Astrocyte of the hippocampus (primary cell): ENCODE measurements at regions not wholly inside any gene's neighbourhood (a gene's known extent, or its start where the extent isn't known, plus 50 kb on each side); places are given as distances from the start of the nearest gene placed in this dataset.
"Not testable (repeated sequence)": the region's sequence is repeated elsewhere in the genome, so short reads cannot be mapped to it uniquely, and the experiment has no call there.

Experiments
- DNase-seq: peaks from one replicate; pipeline ENCODE4 v3.0.0; 2011; ENCODE audit warnings: low read depth, low spot score

DNA sequence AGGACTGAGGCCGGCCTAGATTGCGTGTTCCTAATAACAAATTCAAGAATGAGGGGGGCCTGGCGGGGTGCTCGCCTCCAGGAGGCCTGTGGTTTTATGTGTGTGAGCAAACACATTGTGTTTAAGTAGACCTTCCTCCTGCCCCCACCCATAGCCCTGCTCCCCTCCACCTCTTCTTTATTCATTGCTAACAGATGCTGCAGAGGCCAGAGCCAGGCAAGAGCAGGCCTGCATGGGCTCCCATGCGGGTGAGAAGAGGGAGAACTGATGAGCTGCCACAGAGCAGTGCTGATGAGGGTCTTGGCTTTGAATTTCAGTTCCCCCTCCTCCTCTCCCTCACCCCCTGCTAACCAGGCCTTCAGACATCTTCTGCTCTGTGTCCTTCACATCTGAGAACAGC is 154.6 kb downstream of the OSR1 start:
- DNase-seq: no peak

DNA sequence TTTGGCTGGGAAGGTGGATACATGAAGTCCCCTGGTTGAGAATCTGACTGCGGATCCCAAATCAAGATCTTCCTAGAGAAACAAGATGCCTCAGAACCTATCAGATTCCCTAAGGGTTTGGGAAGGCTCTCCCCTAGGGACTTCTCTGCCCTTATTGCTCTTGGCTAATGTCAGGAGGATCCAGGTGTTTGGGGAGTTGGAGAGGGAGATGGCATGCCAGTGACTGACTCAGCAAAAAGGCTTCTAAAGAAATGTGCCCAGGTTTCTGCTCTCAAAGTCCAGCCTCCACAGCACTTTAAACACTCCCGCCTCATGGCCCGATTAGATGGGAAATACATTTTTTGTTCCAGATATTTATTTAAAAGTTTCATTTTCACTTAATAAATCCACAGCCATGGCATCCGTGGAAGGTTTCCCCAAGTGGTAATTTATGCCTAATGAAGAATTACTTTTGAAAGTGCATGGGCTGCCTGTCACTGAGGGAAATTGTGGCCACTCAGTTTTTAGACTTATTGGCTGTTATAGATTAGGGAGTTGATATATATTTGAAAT is 156.4 kb downstream of the OSR1 start:
- DNase-seq: no peak

DNA sequence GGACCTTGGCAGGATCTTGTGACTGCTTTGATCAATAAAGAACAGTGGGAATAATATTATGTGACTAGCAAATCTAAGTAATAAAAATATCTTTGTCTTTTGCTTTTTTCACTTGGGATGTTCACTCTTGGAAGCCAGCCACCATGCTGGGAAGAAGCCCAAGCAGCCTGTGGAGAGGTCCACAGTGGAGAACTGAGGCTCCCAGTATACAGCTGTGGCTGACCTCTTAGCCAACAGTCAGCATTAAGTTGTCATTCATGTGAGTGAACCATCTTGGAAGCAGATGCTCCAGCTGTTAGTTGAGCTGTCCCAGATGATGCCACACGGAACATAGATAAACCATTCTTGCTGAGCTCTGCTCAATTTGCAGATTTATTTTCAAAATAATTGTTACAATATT is 160.0 kb downstream of the OSR1 start:
- no peak for DNase-seq

DNA sequence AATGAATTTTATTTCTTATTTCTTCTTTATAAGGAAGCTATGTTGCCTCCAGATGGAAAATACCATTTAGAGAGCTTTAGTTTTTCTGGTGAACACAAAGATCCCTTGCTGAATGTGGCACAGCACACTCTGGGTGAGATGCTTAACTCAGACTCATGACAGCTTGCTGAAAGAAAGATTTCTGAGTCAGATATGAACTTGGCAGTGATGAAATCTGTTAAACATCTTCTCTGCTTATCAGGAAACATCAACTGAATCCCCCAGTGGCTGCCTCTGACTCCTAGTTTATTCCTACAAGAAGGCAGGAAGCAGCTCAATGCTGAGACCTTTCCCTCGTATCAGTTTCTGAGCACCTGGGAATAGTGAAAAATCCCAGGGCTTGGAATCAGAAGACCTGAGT is 162.8 kb downstream of the OSR1 start:
- no peak for DNase-seq

DNA sequence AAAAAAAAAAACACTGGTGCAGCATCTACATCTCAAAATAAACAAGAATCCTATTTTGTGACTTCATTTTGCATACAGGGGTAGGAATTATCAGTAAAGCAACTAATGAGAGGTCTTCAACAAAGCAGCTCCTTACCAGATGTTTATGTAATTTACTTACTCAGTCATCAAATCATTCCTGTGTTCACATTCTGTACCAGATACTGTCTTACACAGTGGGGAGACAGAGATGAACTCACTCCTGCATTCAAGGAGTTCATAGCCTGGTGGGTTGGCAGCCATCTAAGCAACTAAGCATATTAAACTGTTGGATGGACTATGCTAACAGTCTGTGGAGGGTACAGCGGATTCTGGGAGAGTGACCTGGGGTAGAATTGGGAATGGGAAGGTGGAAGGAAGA is 169.0 kb downstream of the OSR1 start:
- no peak for DNase-seq

- DNase-seq: no peak
Observed at GRCh38 chr2:19187323-19188020, 171.0 kb downstream of the OSR1 start.

DNA sequence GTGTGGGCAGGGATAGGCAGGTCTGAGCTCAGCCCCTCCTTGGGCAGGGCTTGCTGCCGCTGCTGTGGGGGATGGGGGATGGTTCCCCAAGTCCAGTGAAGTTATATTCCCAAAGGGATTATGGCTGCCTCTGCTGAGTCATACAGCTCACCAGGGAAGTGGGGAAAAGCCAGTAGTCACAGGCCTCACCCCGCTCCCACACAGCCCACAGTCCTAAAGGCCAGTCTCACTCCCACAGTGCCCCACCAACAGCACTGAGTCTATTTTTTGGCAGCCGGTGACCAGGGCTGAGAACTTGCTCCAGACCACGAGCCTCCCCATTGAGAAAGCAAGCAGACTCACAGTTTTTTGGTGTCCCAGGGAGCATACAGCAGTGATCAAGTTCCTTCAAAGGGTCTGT is 173.3 kb downstream of the OSR1 start:
- DNase-seq: no peak

- peak; percentile 54 for DNase-seq
Observed at GRCh38 chr2:19178175-19178574, 180.2 kb downstream of the OSR1 start.

DNA sequence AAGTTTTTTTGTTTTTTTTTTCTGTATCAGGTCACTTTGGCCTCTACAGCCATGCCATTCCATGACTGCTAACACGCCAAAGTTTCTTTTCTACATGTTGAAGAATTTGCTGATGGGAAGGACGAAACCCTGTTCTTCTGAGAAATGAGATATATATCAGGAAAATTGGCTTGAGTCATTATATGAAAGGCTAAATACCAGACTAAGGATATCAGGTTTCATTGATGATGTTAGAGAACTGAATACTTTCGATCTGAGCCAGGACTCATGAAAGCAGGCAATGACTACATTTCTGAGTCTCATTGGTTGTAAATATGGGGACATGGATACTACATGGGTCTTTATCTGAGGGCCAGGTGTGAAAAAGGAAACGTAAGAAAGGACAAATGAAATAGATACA is 181.4 kb downstream of the OSR1 start:
- no peak for DNase-seq

DNA sequence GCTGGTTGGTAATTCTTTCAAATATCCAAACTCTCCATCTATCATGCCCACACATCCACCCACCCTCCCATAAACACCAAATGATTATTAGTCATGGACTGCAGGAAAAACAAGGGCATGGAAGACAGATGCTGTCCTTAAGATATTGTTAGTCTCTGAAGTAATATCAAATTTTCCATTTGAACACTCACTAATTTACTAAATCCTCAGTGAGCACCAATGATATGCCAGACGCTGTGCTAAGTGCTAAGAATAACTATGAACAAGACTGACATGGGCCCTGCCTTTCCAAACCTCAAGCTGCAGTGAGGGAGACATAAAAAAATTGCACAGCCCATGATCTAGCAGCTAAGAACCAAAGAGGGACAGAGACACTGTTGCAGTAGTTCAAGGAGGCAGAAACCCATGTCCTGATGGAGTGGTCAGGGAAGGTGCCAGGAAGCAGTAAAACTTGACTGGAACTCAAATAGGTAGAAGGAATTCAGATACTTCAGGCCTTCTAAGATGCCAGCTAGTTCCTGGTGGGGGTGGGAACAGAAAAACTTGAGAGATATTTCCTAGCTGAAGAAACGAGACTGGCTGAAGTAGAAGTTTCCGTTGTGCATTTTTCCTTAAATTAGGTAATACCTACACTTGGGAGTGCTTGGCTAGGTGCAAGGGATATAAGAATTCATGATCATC is 182.1 kb downstream of the OSR1 start:
- no peak for DNase-seq

- DNase-seq: no peak
Observed at GRCh38 chr2:19174176-19174575, 184.2 kb downstream of the OSR1 start.

GRCh38 chr2:19171409-19171808 is 187.0 kb downstream of the OSR1 start:
- DNase-seq: no peak

DNA sequence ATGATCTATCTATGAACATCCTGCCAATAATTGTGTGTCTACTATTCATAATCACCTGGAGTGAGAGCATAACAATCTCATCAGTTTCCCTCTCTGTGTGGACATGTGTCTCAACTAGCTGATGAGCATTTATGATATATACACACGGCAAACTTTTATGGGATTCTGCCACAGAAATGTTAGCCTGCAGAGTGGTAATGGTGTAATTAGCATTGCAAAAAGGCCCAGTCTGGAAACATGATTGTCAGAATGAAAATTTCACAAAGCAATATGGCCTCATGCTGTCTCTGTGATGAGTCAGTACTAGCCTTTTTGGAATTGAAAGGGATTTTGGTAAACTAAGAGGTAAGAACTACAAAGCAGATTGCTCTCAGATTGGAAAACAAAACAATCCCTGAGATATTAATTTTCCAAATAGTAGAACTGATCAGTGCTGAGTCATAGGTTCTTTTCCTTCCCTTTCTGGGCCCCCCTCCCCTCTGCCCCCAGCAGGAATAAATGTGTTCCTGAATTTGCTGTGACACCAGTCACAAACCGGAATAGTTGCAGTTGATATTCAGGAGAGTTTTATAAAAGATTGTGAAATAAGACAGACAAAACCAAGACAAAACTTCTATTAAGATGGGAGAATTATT is 189.2 kb downstream of the OSR1 start:
- no peak for DNase-seq

- not testable (repeated sequence) for DNase-seq
Observed at GRCh38 chr2:19164099-19164498, 194.3 kb downstream of the OSR1 start.

GRCh38 chr2:19158896-19159295 is 199.5 kb downstream of the OSR1 start:
- DNase-seq: no peak

GRCh38 chr2:19158211-19158610 is 200.2 kb downstream of the OSR1 start:
- no peak for DNase-seq

DNA sequence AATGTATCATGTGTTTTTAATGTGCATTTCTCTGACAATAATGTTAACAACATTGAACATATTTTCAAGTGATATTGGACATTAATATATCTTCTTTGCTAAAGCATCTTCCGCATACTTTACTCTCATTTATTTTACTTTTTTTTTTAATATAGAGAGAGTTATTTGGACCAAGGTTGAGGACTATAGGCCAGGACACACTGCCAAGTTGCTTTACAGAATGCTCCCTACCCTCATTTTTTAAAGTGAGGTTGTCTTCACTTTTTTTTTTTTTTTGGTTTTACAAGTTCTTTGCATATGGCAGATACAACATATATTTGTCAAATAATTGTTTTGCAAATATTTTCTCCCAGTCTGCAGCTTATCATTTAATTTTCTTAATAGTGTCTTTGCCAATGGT is 201.8 kb downstream of the OSR1 start:
- DNase-seq: no peak

DNA sequence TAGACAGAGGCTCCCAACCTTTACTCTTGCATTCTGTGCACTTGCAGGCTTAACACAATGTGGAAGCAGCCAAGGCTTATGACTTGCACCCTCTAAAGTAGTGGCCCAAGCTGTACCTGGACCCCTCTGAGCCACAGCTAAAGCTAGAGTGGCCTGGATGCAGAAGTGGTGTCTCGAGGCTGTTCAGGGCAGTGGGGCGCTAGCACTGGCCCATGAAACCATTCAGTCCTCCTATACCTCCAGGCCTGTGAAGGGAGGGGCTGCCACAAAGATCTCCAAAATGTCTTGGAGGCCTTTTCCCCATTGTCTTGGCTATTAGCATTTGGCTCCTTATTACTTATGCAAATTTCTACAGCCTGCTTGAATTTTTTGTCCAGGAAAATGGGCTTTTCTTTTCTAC is 207.7 kb downstream of the OSR1 start:
- DNase-seq: no peak

DNA sequence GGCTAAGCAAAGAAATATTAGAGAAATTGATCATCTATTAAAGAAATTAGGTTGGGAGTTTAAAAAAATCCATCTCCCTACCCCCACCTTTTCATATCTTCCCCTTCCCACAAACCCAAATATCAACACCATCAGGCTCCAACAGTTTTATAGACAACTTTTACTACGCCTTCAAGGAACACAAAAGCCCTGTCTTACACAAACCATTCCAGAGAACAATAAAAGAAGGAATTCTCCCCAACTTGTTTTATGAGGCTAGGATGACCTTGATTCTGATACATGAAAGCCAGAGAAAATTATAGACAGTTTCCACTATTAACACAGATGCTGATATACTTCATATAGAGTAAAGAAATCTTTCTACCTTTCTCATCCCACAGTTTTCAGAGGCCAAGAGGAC is 211.6 kb downstream of the OSR1 start:
- no peak for DNase-seq

- DNase-seq: no peak
Observed at GRCh38 chr2:19141234-19142004, 217.0 kb downstream of the OSR1 start.

DNA sequence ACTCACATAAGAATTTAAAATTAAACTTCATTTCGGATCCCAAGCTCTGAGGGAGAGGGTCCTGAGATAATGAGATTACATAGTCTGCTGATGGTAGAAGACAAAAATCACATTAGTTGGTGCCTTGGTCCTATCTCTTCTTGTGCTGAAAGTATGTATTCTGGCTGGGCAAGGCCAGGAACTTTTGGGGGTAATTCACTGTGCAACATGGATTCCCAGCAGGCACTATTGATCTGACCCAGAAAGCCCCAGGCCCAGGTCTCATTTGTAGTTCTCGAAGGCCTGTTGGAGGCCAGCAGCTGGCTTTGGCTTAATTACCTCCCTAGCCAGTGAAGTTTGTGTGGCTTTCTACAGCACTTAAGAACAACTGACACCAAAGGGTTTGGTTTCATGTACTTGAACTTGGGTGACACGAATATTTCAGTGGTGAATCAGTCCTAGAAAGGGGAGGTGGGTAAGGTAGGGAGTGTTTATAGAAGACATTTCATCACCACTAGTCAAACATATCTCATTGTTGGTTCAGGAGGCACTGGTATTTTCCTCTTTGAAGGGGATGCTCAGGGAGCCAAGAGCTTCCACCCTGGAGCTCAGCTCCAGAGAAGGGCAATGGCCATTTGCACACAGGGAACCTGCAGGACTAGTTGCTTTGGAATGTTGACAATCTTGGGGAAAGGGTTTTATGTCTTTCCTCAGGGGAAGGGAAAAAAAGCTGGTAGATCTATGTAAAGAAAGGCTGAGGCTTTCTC is 217.8 kb downstream of the OSR1 start:
- peak; percentile 92 for DNase-seq
